Hepatocyte (in vitro differentiated cells): ENCODE measurements at regions not wholly inside any gene's neighbourhood (a gene's known extent, or its start where the extent isn't known, plus 50 kb on each side); places are given as distances from the start of the nearest gene placed in this dataset.

Experiments used
- EZH2 ChIP-seq: fragments of 200-600 bp; sonication (generic); IDR thresholded peaks from 2 replicates; pipeline ENCODE4 v1.6.1; 2016; ENCODE audit warnings: antibody characterized with exemption, mild to moderate bottlenecking, borderline replicate concordance
- TF ChIP-seq, protein P1 (sequence below): fragments of 200-600 bp; sonication (generic); IDR thresholded peaks from 2 replicates; pipeline ENCODE4 v1.5.1; 2016; ENCODE audit warnings: antibody characterized with exemption, mild to moderate bottlenecking; ENCODE audit not compliant: poor library complexity

- TF ChIP-seq, protein P1, sequence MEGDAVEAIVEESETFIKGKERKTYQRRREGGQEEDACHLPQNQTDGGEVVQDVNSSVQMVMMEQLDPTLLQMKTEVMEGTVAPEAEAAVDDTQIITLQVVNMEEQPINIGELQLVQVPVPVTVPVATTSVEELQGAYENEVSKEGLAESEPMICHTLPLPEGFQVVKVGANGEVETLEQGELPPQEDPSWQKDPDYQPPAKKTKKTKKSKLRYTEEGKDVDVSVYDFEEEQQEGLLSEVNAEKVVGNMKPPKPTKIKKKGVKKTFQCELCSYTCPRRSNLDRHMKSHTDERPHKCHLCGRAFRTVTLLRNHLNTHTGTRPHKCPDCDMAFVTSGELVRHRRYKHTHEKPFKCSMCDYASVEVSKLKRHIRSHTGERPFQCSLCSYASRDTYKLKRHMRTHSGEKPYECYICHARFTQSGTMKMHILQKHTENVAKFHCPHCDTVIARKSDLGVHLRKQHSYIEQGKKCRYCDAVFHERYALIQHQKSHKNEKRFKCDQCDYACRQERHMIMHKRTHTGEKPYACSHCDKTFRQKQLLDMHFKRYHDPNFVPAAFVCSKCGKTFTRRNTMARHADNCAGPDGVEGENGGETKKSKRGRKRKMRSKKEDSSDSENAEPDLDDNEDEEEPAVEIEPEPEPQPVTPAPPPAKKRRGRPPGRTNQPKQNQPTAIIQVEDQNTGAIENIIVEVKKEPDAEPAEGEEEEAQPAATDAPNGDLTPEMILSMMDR = no peak
- TF ChIP-seq EZH2 = no peak
Measured at GRCh38 chr4:77263247-77263646, 106.2 kb downstream of the CCNG2 start.
